ENCODE measurements at regions not wholly inside any gene's neighbourhood (a gene's known extent, or its start where the extent isn't known, plus 50 kb on each side); places are given as distances from the start of the nearest gene placed in this dataset.
"Not testable (repeated sequence)": the region's sequence is repeated elsewhere in the genome, so short reads cannot be mapped to it uniquely, and the experiment has no call there.

DNA sequence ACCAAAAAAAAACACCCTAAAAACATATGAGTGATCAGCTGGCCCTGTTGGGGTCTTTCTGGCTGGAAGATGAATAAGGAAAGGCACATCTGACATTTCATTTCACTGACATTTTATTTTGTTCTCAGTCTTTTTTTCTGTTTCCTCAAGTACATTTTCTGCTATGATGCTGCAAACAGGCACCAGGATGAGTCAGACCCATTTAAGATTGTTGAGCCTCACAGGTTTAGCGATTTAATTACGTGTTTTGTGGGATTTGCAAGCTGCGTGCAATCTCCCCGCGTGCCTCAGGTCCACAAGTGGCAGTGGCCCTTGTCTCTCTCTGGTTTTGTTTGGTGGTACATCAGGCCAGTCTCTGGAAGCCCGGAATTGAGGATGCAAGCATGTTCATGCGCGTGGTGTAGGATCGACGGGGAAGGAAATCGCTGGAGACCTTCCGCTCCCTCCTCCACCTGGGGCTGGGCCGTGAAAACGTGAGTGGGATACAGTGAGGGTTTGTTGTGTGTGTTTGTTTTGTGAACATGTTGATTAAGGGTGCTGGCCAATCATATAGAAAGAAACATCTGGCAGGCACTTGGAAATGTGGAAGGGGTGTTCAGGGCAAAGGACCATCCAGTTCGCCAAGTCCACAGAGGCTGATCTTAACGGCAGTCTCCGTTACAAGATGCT lies 120.2 kb upstream of the ZNF516 start:
- Mint-ChIP-seq H3K27me3 (ENCODE audit: low read depth, unreplicated experiment) (peaks cover 14% of the 10 kb centered on the region), H3K9me3 (ENCODE audit: unreplicated experiment) (no peaks in the 10 kb centered on the region), H3K27ac (ENCODE audit: unreplicated experiment) (peak overlapping the region; percentile 29), H3K4me3 (ENCODE audit: unreplicated experiment) (no peak overlapping the region), H3K36me3 (ENCODE audit: low read depth, unreplicated experiment) (peaks cover 1% of the 10 kb centered on the region), H3K4me1 (ENCODE audit: low read depth, unreplicated experiment) (peaks cover 11% of the 10 kb centered on the region)
- DNase-seq (ENCODE audit: low read depth) = peak; percentile 26
- Histone ChIP-seq H3K4me1 (ENCODE audit: insufficient read depth, low read length) (peaks cover 16% of the 10 kb centered on the region), H3K9ac (ENCODE audit: low read length) (no peak overlapping the region), H4K20me1 (ENCODE audit: insufficient read depth, low read length) (no peaks in the 10 kb centered on the region), H3K9me3 (ENCODE audit: insufficient read depth, low read depth, low read length) (no peaks in the 10 kb centered on the region), H3K27ac (ENCODE audit: low read depth, low read length) (no peak overlapping the region), H3K4me3 (ENCODE audit: insufficient read depth, low read depth, low read length) (no peak overlapping the region), H3K4me2 (ENCODE audit: low read length) (no peak overlapping the region), H3K79me2 (ENCODE audit: insufficient read depth, low read length) (no peaks in the 10 kb centered on the region), H2AFZ (ENCODE audit: low read depth, low read length) (no peak overlapping the region), H3K27me3 (ENCODE audit: insufficient read depth, low read length) (peaks cover 4% of the 10 kb centered on the region), H3K36me3 (ENCODE audit: insufficient read depth, low read length) (no peaks in the 10 kb centered on the region)
- FAIRE-seq = no peak
- TF ChIP-seq EZH2 (IDR thresholded peaks at IDR 0.05; ENCODE audit: insufficient read depth, low read length) = no peak
- TF ChIP-seq CTCF (IDR thresholded peaks at IDR 0.05; ENCODE audit: insufficient read depth, low read depth, low read length) = no peak

DNA sequence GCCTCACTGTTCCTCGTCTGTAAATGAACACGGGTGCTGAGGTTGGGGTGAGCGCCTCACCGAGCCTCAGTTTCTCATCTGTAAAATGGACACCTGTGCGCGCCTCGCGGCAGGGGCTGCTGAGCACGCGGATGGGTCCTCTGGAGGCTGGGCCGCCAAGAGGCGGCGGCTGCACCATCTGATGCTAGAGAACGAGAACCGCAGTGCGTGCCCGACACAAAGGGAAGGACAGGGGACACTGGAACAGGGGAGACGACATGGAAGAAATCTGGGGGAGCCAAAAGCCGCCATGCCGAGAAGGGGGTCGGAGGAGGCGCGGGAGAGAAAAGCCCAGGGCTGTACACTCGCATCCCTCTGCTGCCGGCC lies 118.7 kb upstream of the ZNF516 start:
- Histone ChIP-seq H3K9me3 (ENCODE audit: insufficient read depth, low read depth, low read length) (no peaks in the 10 kb centered on the region), H3K36me3 (ENCODE audit: insufficient read depth, low read length) (no peaks in the 10 kb centered on the region), H4K20me1 (ENCODE audit: insufficient read depth, low read length) (no peaks in the 10 kb centered on the region), H3K4me1 (ENCODE audit: insufficient read depth, low read length) (peaks cover 7% of the 10 kb centered on the region), H2AFZ (ENCODE audit: low read depth, low read length) (no peak overlapping the region), H3K9ac (ENCODE audit: low read length) (no peak overlapping the region), H3K27me3 (ENCODE audit: insufficient read depth, low read length) (peaks cover 4% of the 10 kb centered on the region), H3K79me2 (ENCODE audit: insufficient read depth, low read length) (no peaks in the 10 kb centered on the region), H3K27ac (ENCODE audit: low read depth, low read length) (no peak overlapping the region), H3K4me3 (ENCODE audit: insufficient read depth, low read depth, low read length) (no peak overlapping the region), H3K4me2 (ENCODE audit: low read length) (no peak overlapping the region)
- Mint-ChIP-seq H3K27ac (ENCODE audit: unreplicated experiment) (no peak overlapping the region), H3K27me3 (ENCODE audit: low read depth, unreplicated experiment) (peaks cover 14% of the 10 kb centered on the region), H3K4me1 (ENCODE audit: low read depth, unreplicated experiment) (peaks cover 2% of the 10 kb centered on the region), H3K9me3 (ENCODE audit: unreplicated experiment) (no peaks in the 10 kb centered on the region), H3K4me3 (ENCODE audit: unreplicated experiment) (no peak overlapping the region), H3K36me3 (ENCODE audit: low read depth, unreplicated experiment) (peaks cover 1% of the 10 kb centered on the region)
- TF ChIP-seq CTCF (IDR thresholded peaks at IDR 0.05; ENCODE audit: insufficient read depth, low read depth, low read length) = no peak
- TF ChIP-seq EZH2 (IDR thresholded peaks at IDR 0.05; ENCODE audit: insufficient read depth, low read length) = no peak
- DNase-seq (ENCODE audit: low read depth) (no peak), FAIRE-seq (no peak)

- H4K20me1 ChIP-seq (ENCODE audit: insufficient read depth, low read length) = no peaks in the 10 kb centered on the region
- H3K36me3 ChIP-seq (ENCODE audit: insufficient read depth, low read length) = no peaks in the 10 kb centered on the region
- H3K27ac Mint-ChIP-seq (ENCODE audit: unreplicated experiment) = no peak overlapping the region
- TF ChIP-seq CTCF (IDR thresholded peaks at IDR 0.05; ENCODE audit: insufficient read depth, low read depth, low read length) = no peak
- no peak for TF ChIP-seq EZH2 (IDR thresholded peaks at IDR 0.05; ENCODE audit: insufficient read depth, low read length)
- no peaks in the 10 kb centered on the region for H3K9me3 ChIP-seq (ENCODE audit: insufficient read depth, low read depth, low read length)
- no peaks in the 10 kb centered on the region for H3K79me2 ChIP-seq (ENCODE audit: insufficient read depth, low read length)
- no peak overlapping the region for H3K4me3 Mint-ChIP-seq (ENCODE audit: unreplicated experiment)
- H3K4me3 ChIP-seq (ENCODE audit: insufficient read depth, low read depth, low read length) = no peak overlapping the region
- peaks cover 4% of the 10 kb centered on the region for H3K27me3 ChIP-seq (ENCODE audit: insufficient read depth, low read length)
- DNase-seq (ENCODE audit: low read depth) = no peak
- peaks cover 14% of the 10 kb centered on the region for H3K27me3 Mint-ChIP-seq (ENCODE audit: low read depth, unreplicated experiment)
- no peaks in the 10 kb centered on the region for H3K9me3 Mint-ChIP-seq (ENCODE audit: unreplicated experiment)
- no peak for FAIRE-seq
- no peak overlapping the region for H2AFZ ChIP-seq (ENCODE audit: low read depth, low read length)
- peaks cover 2% of the 10 kb centered on the region for H3K4me1 Mint-ChIP-seq (ENCODE audit: low read depth, unreplicated experiment)
- H3K4me2 ChIP-seq (ENCODE audit: low read length) = no peak overlapping the region
- H3K9ac ChIP-seq (ENCODE audit: low read length) = no peak overlapping the region
- no peak overlapping the region for H3K27ac ChIP-seq (ENCODE audit: low read depth, low read length)
- peaks cover 1% of the 10 kb centered on the region for H3K36me3 Mint-ChIP-seq (ENCODE audit: low read depth, unreplicated experiment)
- peaks cover 7% of the 10 kb centered on the region for H3K4me1 ChIP-seq (ENCODE audit: insufficient read depth, low read length)
These were observed 118.2 kb upstream of the ZNF516 start for GRCh38 chr18:76613053-76613754.

DNA sequence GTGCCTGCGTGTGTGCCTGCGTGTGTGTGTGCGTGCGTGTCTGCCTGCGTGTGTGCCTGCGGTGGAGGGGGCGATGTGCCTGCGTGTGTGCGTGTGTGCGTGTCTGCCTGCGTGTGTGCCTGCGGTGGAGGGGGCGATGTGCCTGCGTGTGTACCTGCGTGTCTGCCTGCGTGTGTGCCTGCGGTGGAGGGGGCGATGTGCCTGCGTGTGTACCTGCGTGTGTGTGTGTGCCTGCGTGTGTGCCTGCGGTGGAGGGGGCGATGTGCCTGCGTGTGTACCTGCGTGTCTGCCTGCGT lies 116.7 kb upstream of the ZNF516 start:
- H3K4me3 ChIP-seq (ENCODE audit: insufficient read depth, low read depth, low read length); H3K9me3 ChIP-seq (ENCODE audit: insufficient read depth, low read depth, low read length): not testable (repeated sequence)

More for the DNA sequence above, 116.7 kb upstream of the ZNF516 start:
- not testable (repeated sequence) for H4K20me1 ChIP-seq (ENCODE audit: insufficient read depth, low read length); H3K4me3 Mint-ChIP-seq (ENCODE audit: unreplicated experiment); H3K36me3 Mint-ChIP-seq (ENCODE audit: low read depth, unreplicated experiment); H3K27me3 ChIP-seq (ENCODE audit: insufficient read depth, low read length); H3K9me3 Mint-ChIP-seq (ENCODE audit: unreplicated experiment); H3K36me3 ChIP-seq (ENCODE audit: insufficient read depth, low read length); DNase-seq (ENCODE audit: low read depth); H3K4me1 Mint-ChIP-seq (ENCODE audit: low read depth, unreplicated experiment); H3K27ac Mint-ChIP-seq (ENCODE audit: unreplicated experiment); H3K4me2 ChIP-seq (ENCODE audit: low read length); H3K9ac ChIP-seq (ENCODE audit: low read length); H3K27ac ChIP-seq (ENCODE audit: low read depth, low read length); H3K4me1 ChIP-seq (ENCODE audit: insufficient read depth, low read length); FAIRE-seq; H2AFZ ChIP-seq (ENCODE audit: low read depth, low read length); H3K79me2 ChIP-seq (ENCODE audit: insufficient read depth, low read length)
- H3K27me3 Mint-ChIP-seq (ENCODE audit: low read depth, unreplicated experiment) = peaks cover 14% of the 10 kb centered on the region

All from astrocyte (in vitro differentiated cells and primary cell).